ENCODE measurements at regions not wholly inside any gene's neighbourhood (a gene's known extent, or its start where the extent isn't known, plus 50 kb on each side); places are given as distances from the start of the nearest gene placed in this dataset.

GRCh38 chr15:69673291-69673881 is 220.8 kb downstream of the RPLP1 start:
- POLR2A ChIA-PET: interaction anchor here (0.6 kb wide), 1 partner anchor 653 kb away, joined by 4 read pairs; no protein-coding TSS in a partner anchor
- DNase-seq (ENCODE audit: low spot score): no peak
- TF ChIP-seq SOX15 (CRISPR knock-in tag; IDR thresholded peaks at IDR 0.05) (no peak), ZSCAN18 (CRISPR knock-in tag; IDR thresholded peaks at IDR 0.05) (no peak), ZMAT4 (CRISPR knock-in tag; IDR thresholded peaks at IDR 0.05) (no peak), PRRX2 (CRISPR knock-in tag; IDR thresholded peaks at IDR 0.05) (no peak), CREM (CRISPR knock-in tag; IDR thresholded peaks at IDR 0.05) (no peak), FOXP4 (CRISPR knock-in tag; IDR thresholded peaks at IDR 0.05) (no peak)
- CTCF ChIA-PET: no interaction called here
- Mint-ChIP-seq H3K27me3 (ENCODE audit: low read depth) (no peaks in the 10 kb centered on the region; the same call in 1 of the 2 replicates), H3K4me1 (peaks cover 11% of the 10 kb centered on the region), H3K27ac (no peak overlapping the region), H3K9me3 (no peaks in the 10 kb centered on the region), H3K36me3 (no peaks in the 10 kb centered on the region), H3K4me3 (no peak overlapping the region)
- no peak for ATAC-seq

GRCh38 chr15:69675731-69676130 is 223.1 kb downstream of the RPLP1 start:
- Mint-ChIP-seq H3K27me3 (ENCODE audit: low read depth) (no peaks in the 10 kb centered on the region; the same call in 1 of the 2 replicates), H3K4me3 (no peak overlapping the region), H3K27ac (no peak overlapping the region), H3K36me3 (no peaks in the 10 kb centered on the region), H3K4me1 (peaks cover 11% of the 10 kb centered on the region), H3K9me3 (no peaks in the 10 kb centered on the region)
- no peak for DNase-seq (ENCODE audit: low spot score)
- ChIA-PET POLR2A (no interaction called here), CTCF (interaction anchor here (0.6 kb wide), 1 partner anchor 784 kb away, joined by 3 read pairs; no protein-coding TSS in a partner anchor)
- no peak for ATAC-seq
- no peak for TF ChIP-seq MYBL2 (CRISPR knock-in tag; IDR thresholded peaks at IDR 0.05)
- no peak for TF ChIP-seq FOXK1 (CRISPR knock-in tag; IDR thresholded peaks at IDR 0.05)
- TF ChIP-seq FOXP1 (CRISPR knock-in tag; IDR thresholded peaks at IDR 0.05; ENCODE audit: borderline replicate concordance): no peak
- TF ChIP-seq ZNF396 (CRISPR knock-in tag; IDR thresholded peaks at IDR 0.05; ENCODE audit: borderline replicate concordance): no peak
- no peak for TF ChIP-seq FOXP4 (CRISPR knock-in tag; IDR thresholded peaks at IDR 0.05)
- no peak for TF ChIP-seq JUN (CRISPR knock-in tag; IDR thresholded peaks at IDR 0.05)
- no peak for TF ChIP-seq ZNF281 (CRISPR knock-in tag; IDR thresholded peaks at IDR 0.05)
- no peak for TF ChIP-seq PREB (CRISPR knock-in tag; IDR thresholded peaks at IDR 0.05; ENCODE audit: borderline replicate concordance)
- no peak for TF ChIP-seq AR (CRISPR knock-in tag; IDR thresholded peaks at IDR 0.05)
- no peak for TF ChIP-seq SP1 (CRISPR knock-in tag; conservative IDR thresholded peaks at IDR 0.05)
- TF ChIP-seq HMGXB4 (CRISPR knock-in tag; IDR thresholded peaks at IDR 0.05): no peak
- no peak for TF ChIP-seq RORB (CRISPR knock-in tag; IDR thresholded peaks at IDR 0.05)
- no peak for TF ChIP-seq EMX1 (CRISPR knock-in tag; IDR thresholded peaks at IDR 0.05)
- TF ChIP-seq HMGA2 (CRISPR knock-in tag; IDR thresholded peaks at IDR 0.05): no peak
- TF ChIP-seq NR1H2 (CRISPR knock-in tag; IDR thresholded peaks at IDR 0.05): no peak

Data from WTC11 (cell line).